Upper lobe of left lung (tissue), 4 donors: ENCODE measurements at regions not wholly inside any gene's neighbourhood (a gene's known extent, or its start where the extent isn't known, plus 50 kb on each side); places are given as distances from the start of the nearest gene placed in this dataset.

ENCODE experiments used
- EP300 ChIP-seq, 4 donors: sonication (generic); formaldehyde crosslinking; IDR thresholded peaks; one replicate each; pipeline ENCODE4 v1.5.1; 2017; ENCODE audit warnings: antibody characterized with exemption in 4 of 4, control low read depth in 2 of 4
- POLR2A ChIP-seq, 4 donors: fragments of 450-650 bp; IDR thresholded peaks; one replicate each; pipeline ENCODE4 v1.5.1; 2016 to 2017; ENCODE audit warnings: antibody characterized with exemption in 4 of 4, mild to moderate bottlenecking in 2 of 4
- POLR2AphosphoS5 ChIP-seq, 2 donors: sonication (generic); formaldehyde crosslinking; IDR thresholded peaks; one replicate each; pipeline ENCODE4 v1.5.1; 2017; ENCODE audit warnings: antibody characterized with exemption in 2 of 2
- TF ChIP-seq, protein P1 (sequence below), 6 experiments: fragments of 450-650 bp in 4 of 6; fragments of 200-600 bp in 2 of 6; sonication (generic) in 2 of 6; IDR thresholded peaks; one replicate each; pipeline ENCODE4 v1.5.1; 2016 to 2019; ENCODE audit warnings: antibody characterized with exemption in 6 of 6

DNA sequence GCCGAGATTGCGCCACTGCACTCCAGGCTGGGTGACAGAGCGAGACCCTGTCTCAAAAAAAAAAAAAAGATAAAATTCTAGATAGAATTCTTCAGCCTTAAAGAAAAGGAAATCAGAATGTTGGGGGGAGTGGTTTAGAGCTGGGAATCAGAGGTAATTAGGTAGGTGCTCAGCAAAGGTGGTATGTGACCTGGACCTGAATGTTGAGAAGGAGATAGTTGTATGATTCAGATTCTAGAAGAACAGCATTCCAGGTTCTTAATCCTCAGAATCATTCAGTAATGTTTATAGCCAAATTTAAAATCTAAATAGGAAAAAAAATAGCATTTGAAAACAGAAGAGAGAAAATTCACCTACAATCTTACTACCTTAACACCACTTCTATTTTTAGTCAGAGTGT is 71.3 kb upstream of the UBE2E1 start:
- TF ChIP-seq EP300 (IDR thresholded peaks at IDR 0.05) (no peak), POLR2A (IDR thresholded peaks at IDR 0.05) (no peak), POLR2AphosphoS5 (IDR thresholded peaks at IDR 0.05) (no peak)
- TF ChIP-seq, protein P1, sequence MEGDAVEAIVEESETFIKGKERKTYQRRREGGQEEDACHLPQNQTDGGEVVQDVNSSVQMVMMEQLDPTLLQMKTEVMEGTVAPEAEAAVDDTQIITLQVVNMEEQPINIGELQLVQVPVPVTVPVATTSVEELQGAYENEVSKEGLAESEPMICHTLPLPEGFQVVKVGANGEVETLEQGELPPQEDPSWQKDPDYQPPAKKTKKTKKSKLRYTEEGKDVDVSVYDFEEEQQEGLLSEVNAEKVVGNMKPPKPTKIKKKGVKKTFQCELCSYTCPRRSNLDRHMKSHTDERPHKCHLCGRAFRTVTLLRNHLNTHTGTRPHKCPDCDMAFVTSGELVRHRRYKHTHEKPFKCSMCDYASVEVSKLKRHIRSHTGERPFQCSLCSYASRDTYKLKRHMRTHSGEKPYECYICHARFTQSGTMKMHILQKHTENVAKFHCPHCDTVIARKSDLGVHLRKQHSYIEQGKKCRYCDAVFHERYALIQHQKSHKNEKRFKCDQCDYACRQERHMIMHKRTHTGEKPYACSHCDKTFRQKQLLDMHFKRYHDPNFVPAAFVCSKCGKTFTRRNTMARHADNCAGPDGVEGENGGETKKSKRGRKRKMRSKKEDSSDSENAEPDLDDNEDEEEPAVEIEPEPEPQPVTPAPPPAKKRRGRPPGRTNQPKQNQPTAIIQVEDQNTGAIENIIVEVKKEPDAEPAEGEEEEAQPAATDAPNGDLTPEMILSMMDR (IDR thresholded peaks at IDR 0.05), result no peak
